T1000 (cell line): ENCODE measurements at regions not wholly inside any gene's neighbourhood (a gene's known extent, or its start where the extent isn't known, plus 50 kb on each side); places are given as distances from the start of the nearest gene placed in this dataset.
"Not testable (repeated sequence)": the region's sequence is repeated elsewhere in the genome, so short reads cannot be mapped to it uniquely, and the experiment has no call there.

ENCODE experiments used
- DNase-seq: peaks from one replicate; lab custom pipeline; 2025; ENCODE audit warnings: mixed read lengths; lab: John Stamatoyannopoulos, UW

- DNase-seq, result no peak
Measured at GRCh38 chr20:55415567-55416142, 589.7 kb downstream of the CBLN4 start.

- not testable (repeated sequence) for DNase-seq
Measured at GRCh38 chr20:55412508-55412907, 592.8 kb downstream of the CBLN4 start.

GRCh38 chr20:55406891-55407290, 598.4 kb downstream of the CBLN4 start:
- DNase-seq, result no peak

GRCh38 chr20:55394592-55394991, 610.7 kb downstream of the CBLN4 start:
- DNase-seq, result no peak

GRCh38 chr20:55390791-55391190, 614.5 kb downstream of the CBLN4 start:
- DNase-seq, result no peak

GRCh38 chr20:55386686-55387085, 618.6 kb downstream of the CBLN4 start:
- no peak for DNase-seq

GRCh38 chr20:55375920-55376319, 629.4 kb downstream of the CBLN4 start:
- DNase-seq, result no peak

GRCh38 chr20:55365745-55366144, 639.6 kb downstream of the CBLN4 start:
- no peak for DNase-seq

GRCh38 chr20:55360895-55361294, 644.4 kb downstream of the CBLN4 start:
- no peak for DNase-seq

GRCh38 chr20:55354720-55355119, 650.6 kb downstream of the CBLN4 start:
- no peak for DNase-seq

GRCh38 chr20:55353206-55353605, 652.1 kb downstream of the CBLN4 start:
- DNase-seq, result peak; percentile 10

- no peak for DNase-seq
Measured at GRCh38 chr20:55348223-55348622, 657.1 kb downstream of the CBLN4 start.

GRCh38 chr20:55342822-55343221, 662.5 kb downstream of the CBLN4 start:
- DNase-seq, result no peak

- no peak for DNase-seq
Measured at GRCh38 chr20:55333798-55334197, 671.5 kb downstream of the CBLN4 start.

- DNase-seq, result no peak
Measured at GRCh38 chr20:55329108-55329507, 676.2 kb downstream of the CBLN4 start.

- DNase-seq, result no peak
Measured at GRCh38 chr20:55322745-55323144, 682.6 kb downstream of the CBLN4 start.

GRCh38 chr20:55316753-55317152, 688.6 kb downstream of the CBLN4 start:
- no peak for DNase-seq

GRCh38 chr20:55310844-55311243, 694.5 kb downstream of the CBLN4 start:
- not testable (repeated sequence) for DNase-seq

- no peak for DNase-seq
Measured at GRCh38 chr20:55291261-55291660, 714.1 kb downstream of the CBLN4 start.

GRCh38 chr20:55283889-55284288, 721.4 kb downstream of the CBLN4 start:
- no peak for DNase-seq

- no peak for DNase-seq
Measured at GRCh38 chr20:55273149-55273548, 732.2 kb downstream of the CBLN4 start.

- DNase-seq, result no peak
Measured at GRCh38 chr20:55271371-55271770, 733.9 kb downstream of the CBLN4 start.

GRCh38 chr20:55269913-55270312, 735.4 kb downstream of the CBLN4 start:
- peak; percentile 6 for DNase-seq

- DNase-seq, result no peak
Measured at GRCh38 chr20:55266361-55266760, 739.0 kb downstream of the CBLN4 start.
